SK-N-SH treated with all-trans-retinoic acid at 6 μM for 48 hours (cell line): ENCODE measurements at regions not wholly inside any gene's neighbourhood (a gene's known extent, or its start where the extent isn't known, plus 50 kb on each side); places are given as distances from the start of the nearest gene placed in this dataset.

Experiments
- ATAC-seq: fragments of 200-7000 bp; cut with Tn5 transposase; 3 replicates; pipeline ENCODE4 v1.9.1; 2020; ENCODE audit warnings: mild to moderate bottlenecking, moderate library complexity
- ARNTL ChIP-seq: fragments of 450-650 bp; formaldehyde crosslinking; IDR thresholded peaks from 2 replicates; pipeline ENCODE4 v1.5.0; 2020; ENCODE audit warnings: low read depth, mild to moderate bottlenecking, moderate library complexity, borderline replicate concordance
- BACH2 ChIP-seq: fragments of 250-450 bp; sonication (Bioruptor Pico); IDR thresholded peaks from 2 replicates; pipeline ENCODE4 v1.9.0; 2021; ENCODE audit warnings: mild to moderate bottlenecking, borderline replicate concordance
- CSDC2 ChIP-seq: fragments of 250-450 bp; sonication (Bioruptor Pico); IDR thresholded peaks from 2 replicates; pipeline ENCODE4 v1.5.0; 2020; ENCODE audit warnings: mild to moderate bottlenecking, moderate library complexity
- ESRRG ChIP-seq: fragments of 250-450 bp; sonication (Bioruptor Pico); IDR thresholded peaks from 2 replicates; pipeline ENCODE4 v1.6.1; 2021; ENCODE audit warnings: mild to moderate bottlenecking
- ISL1 ChIP-seq: fragments of 250-450 bp; sonication (Bioruptor Pico); IDR thresholded peaks from 2 replicates; pipeline ENCODE4 v2.1.2; 2022; ENCODE audit warnings: mild to moderate bottlenecking, moderate library complexity
- OSR1 ChIP-seq: fragments of 250-450 bp; sonication (Bioruptor Pico); IDR thresholded peaks from 2 replicates; pipeline ENCODE4 v1.8.0; 2022; ENCODE audit warnings: moderate library complexity, mild to moderate bottlenecking, inconsistent platforms
- PPARA ChIP-seq: fragments of 250-450 bp; sonication (Bioruptor Pico); IDR thresholded peaks from 2 replicates; pipeline ENCODE4 v1.5.0; 2020; ENCODE audit warnings: mild to moderate bottlenecking, borderline replicate concordance
- RARB ChIP-seq: fragments of 250-450 bp; sonication (Bioruptor Pico); IDR thresholded peaks from 2 replicates; pipeline ENCODE4 v1.8.0; 2021; ENCODE audit warnings: mild to moderate bottlenecking, moderate library complexity
- SNAI2 ChIP-seq: fragments of 250-450 bp; sonication (Bioruptor Pico); IDR thresholded peaks from 2 replicates; pipeline ENCODE4 v1.5.0; 2020; ENCODE audit warnings: mild to moderate bottlenecking, moderate library complexity
- TCF4 ChIP-seq: fragments of 250-450 bp; sonication (Bioruptor Pico); IDR thresholded peaks from 2 replicates; pipeline ENCODE4 v1.8.0; 2021; ENCODE audit warnings: mild to moderate bottlenecking, moderate library complexity, borderline replicate concordance
- TOX ChIP-seq: fragments of 250-450 bp; sonication (Bioruptor Pico); IDR thresholded peaks from 2 replicates; pipeline ENCODE4 v1.8.0; 2021; ENCODE audit warnings: mild to moderate bottlenecking, moderate library complexity, borderline replicate concordance
- ZC3H10 ChIP-seq: fragments of 250-450 bp; sonication (Bioruptor Pico); IDR thresholded peaks from 2 replicates; pipeline ENCODE4 v1.5.1; 2021; ENCODE audit warnings: mild to moderate bottlenecking, moderate library complexity
- ZFP3 ChIP-seq: fragments of 250-450 bp; sonication (Bioruptor Pico); IDR thresholded peaks from 2 replicates; pipeline ENCODE4 v1.5.0; 2020; ENCODE audit warnings: mild to moderate bottlenecking, moderate library complexity
- ZFP30 ChIP-seq: fragments of 450-650 bp; formaldehyde crosslinking; IDR thresholded peaks from 2 replicates; pipeline ENCODE4 v1.5.0; 2022; ENCODE audit warnings: mild to moderate bottlenecking, moderate library complexity
- ZNF565 ChIP-seq: fragments of 450-650 bp; formaldehyde crosslinking; conservative IDR thresholded peaks from 2 replicates; pipeline ENCODE4 v1.5.0; 2020; ENCODE audit warnings: low read depth, mild to moderate bottlenecking, moderate library complexity
- ZNF70 ChIP-seq: fragments of 450-650 bp; formaldehyde crosslinking; IDR thresholded peaks from 2 replicates; pipeline ENCODE4 v1.5.0; 2020; ENCODE audit warnings: mild to moderate bottlenecking, moderate library complexity
- ZNF8 ChIP-seq: fragments of 450-650 bp; formaldehyde crosslinking; IDR thresholded peaks from 2 replicates; pipeline ENCODE4 v1.5.0; 2020; ENCODE audit warnings: mild to moderate bottlenecking, moderate library complexity
- TF ChIP-seq, protein P1 (sequence below): fragments of 250-450 bp; sonication (Bioruptor Pico); IDR thresholded peaks from 2 replicates; pipeline ENCODE4 v1.8.0; 2020; ENCODE audit warnings: mild to moderate bottlenecking, moderate library complexity, borderline replicate concordance
- TF ChIP-seq, protein P2 (sequence below): fragments of 250-450 bp; sonication (Bioruptor Pico); IDR thresholded peaks from 2 replicates; pipeline ENCODE4 v1.5.1; 2020; ENCODE audit warnings: low read depth, mild to moderate bottlenecking, moderate library complexity
- TF ChIP-seq, protein P3 (sequence below): fragments of 250-450 bp; sonication (Bioruptor Pico); IDR thresholded peaks from 2 replicates; pipeline ENCODE4 v1.5.0; 2020; ENCODE audit warnings: mild to moderate bottlenecking, moderate library complexity
- TF ChIP-seq, protein P4 (sequence below): fragments of 250-450 bp; sonication (Bioruptor Pico); IDR thresholded peaks from 2 replicates; pipeline ENCODE4 v1.5.1; 2021; ENCODE audit warnings: mild to moderate bottlenecking, moderate library complexity
- TF ChIP-seq, protein P5 (sequence below): fragments of 250-450 bp; sonication (Bioruptor Pico); IDR thresholded peaks from 2 replicates; pipeline ENCODE4 v1.8.0; 2021; ENCODE audit warnings: low read depth, mild to moderate bottlenecking, moderate library complexity, borderline replicate concordance

DNA sequence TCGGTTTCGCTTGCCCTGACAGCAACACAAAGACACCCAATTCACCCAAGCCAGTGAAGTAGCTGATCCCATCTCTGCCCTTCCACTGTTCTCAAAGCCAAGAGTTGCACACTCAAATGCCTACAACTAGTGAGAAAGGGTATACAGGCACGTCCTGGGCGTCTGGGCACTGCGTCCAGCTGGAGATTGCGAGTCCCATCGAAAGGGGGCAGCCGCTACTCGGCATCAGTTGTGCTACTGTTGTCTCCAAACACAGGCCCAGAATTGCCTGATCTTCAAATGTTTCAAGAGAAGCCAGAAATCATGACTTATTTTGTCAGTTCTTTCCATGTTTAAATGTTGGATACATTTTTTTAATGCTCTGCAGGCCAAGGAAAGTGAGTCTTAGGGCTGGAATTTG, 487.8 kb downstream of the BCOR start:
- ATAC-seq = no peak
- TF ChIP-seq RARB (CRISPR knock-in tag) (no peak), ZFP3 (CRISPR knock-in tag) (no peak), OSR1 (CRISPR knock-in tag) (no peak), ZNF70 (CRISPR knock-in tag) (no peak)

DNA sequence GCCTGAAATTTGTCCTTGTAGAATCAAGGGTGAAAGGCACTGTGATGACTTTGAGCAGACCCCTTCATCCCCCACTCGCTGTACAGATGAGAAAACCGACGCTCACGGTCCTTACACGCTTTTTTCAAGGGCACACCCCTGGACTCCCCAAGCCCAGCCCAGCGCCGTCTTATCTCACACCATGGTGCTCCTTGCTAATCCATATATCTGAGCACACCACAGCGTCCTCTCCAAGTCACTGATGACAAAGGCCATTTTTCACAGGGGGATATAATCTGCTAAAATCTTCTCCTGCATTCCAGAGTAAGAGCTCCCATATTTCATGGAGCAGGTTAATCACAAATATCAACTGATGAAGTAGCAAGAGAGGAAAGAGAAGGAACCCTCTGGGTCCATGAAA, 486.3 kb downstream of the BCOR start:
- ATAC-seq = no peak
- TF ChIP-seq TOX (CRISPR knock-in tag) (no peak), CSDC2 (CRISPR knock-in tag) (no peak), ZC3H10 (CRISPR knock-in tag) (no peak), PPARA (CRISPR knock-in tag) (no peak), TCF4 (no peak), BACH2 (no peak), SNAI2 (CRISPR knock-in tag) (no peak), ISL1 (CRISPR knock-in tag) (no peak)
- TF ChIP-seq, protein P1, sequence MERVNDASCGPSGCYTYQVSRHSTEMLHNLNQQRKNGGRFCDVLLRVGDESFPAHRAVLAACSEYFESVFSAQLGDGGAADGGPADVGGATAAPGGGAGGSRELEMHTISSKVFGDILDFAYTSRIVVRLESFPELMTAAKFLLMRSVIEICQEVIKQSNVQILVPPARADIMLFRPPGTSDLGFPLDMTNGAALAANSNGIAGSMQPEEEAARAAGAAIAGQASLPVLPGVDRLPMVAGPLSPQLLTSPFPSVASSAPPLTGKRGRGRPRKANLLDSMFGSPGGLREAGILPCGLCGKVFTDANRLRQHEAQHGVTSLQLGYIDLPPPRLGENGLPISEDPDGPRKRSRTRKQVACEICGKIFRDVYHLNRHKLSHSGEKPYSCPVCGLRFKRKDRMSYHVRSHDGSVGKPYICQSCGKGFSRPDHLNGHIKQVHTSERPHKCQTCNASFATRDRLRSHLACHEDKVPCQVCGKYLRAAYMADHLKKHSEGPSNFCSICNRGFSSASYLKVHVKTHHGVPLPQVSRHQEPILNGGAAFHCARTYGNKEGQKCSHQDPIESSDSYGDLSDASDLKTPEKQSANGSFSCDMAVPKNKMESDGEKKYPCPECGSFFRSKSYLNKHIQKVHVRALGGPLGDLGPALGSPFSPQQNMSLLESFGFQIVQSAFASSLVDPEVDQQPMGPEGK (CRISPR knock-in tag) = no peak
- TF ChIP-seq, protein P2, sequence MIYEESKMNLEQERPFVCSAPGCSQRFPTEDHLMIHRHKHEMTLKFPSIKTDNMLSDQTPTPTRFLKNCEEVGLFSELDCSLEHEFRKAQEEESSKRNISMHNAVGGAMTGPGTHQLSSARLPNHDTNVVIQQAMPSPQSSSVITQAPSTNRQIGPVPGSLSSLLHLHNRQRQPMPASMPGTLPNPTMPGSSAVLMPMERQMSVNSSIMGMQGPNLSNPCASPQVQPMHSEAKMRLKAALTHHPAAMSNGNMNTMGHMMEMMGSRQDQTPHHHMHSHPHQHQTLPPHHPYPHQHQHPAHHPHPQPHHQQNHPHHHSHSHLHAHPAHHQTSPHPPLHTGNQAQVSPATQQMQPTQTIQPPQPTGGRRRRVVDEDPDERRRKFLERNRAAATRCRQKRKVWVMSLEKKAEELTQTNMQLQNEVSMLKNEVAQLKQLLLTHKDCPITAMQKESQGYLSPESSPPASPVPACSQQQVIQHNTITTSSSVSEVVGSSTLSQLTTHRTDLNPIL (CRISPR knock-in tag) = no peak

DNA sequence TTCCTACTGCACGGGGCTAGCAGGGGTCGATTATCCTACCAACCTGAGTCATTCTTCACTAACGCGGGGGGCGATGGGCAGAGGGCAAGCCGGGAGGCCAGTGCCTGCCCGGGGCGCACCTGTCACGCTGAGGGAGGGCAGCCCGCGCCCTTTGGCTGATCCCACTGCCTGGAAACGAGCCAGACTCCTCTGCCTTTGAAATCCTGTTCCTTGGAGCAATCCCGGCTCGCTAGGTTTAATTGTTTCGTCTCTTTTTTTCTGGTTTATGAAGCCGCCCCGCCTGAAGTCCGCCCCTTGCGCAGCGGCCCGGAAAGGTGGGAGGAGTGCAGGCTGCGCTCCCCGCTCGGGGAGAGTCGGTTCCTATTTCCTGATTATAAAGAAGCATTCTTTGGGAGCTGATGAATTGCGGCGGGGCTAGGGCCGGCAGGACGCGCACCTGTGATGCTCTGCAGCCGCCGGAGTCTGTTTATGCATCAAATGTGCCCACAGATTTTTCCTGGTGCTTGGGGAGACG, 484.2 kb downstream of the BCOR start:
- TF ChIP-seq ZNF8 (CRISPR knock-in tag) (no peak), ISL1 (CRISPR knock-in tag) (no peak), SNAI2 (CRISPR knock-in tag) (peak; percentile 86; the same call in 1 of the 2 replicates), ZNF565 (CRISPR knock-in tag) (no peak), ZFP30 (no peak), TOX (CRISPR knock-in tag) (no peak), OSR1 (CRISPR knock-in tag) (no peak), ZC3H10 (CRISPR knock-in tag) (no peak), ZNF70 (CRISPR knock-in tag) (no peak)
- TF ChIP-seq, protein P3, sequence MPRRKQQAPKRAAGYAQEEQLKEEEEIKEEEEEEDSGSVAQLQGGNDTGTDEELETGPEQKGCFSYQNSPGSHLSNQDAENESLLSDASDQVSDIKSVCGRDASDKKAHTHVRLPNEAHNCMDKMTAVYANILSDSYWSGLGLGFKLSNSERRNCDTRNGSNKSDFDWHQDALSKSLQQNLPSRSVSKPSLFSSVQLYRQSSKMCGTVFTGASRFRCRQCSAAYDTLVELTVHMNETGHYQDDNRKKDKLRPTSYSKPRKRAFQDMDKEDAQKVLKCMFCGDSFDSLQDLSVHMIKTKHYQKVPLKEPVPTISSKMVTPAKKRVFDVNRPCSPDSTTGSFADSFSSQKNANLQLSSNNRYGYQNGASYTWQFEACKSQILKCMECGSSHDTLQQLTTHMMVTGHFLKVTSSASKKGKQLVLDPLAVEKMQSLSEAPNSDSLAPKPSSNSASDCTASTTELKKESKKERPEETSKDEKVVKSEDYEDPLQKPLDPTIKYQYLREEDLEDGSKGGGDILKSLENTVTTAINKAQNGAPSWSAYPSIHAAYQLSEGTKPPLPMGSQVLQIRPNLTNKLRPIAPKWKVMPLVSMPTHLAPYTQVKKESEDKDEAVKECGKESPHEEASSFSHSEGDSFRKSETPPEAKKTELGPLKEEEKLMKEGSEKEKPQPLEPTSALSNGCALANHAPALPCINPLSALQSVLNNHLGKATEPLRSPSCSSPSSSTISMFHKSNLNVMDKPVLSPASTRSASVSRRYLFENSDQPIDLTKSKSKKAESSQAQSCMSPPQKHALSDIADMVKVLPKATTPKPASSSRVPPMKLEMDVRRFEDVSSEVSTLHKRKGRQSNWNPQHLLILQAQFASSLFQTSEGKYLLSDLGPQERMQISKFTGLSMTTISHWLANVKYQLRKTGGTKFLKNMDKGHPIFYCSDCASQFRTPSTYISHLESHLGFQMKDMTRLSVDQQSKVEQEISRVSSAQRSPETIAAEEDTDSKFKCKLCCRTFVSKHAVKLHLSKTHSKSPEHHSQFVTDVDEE = 0 out of 2 replicates have a peak, but pooled peaks have one; percentile 37
- TF ChIP-seq, all 23 proteins: peak for 2
- ATAC-seq = peak; percentile 49

DNA sequence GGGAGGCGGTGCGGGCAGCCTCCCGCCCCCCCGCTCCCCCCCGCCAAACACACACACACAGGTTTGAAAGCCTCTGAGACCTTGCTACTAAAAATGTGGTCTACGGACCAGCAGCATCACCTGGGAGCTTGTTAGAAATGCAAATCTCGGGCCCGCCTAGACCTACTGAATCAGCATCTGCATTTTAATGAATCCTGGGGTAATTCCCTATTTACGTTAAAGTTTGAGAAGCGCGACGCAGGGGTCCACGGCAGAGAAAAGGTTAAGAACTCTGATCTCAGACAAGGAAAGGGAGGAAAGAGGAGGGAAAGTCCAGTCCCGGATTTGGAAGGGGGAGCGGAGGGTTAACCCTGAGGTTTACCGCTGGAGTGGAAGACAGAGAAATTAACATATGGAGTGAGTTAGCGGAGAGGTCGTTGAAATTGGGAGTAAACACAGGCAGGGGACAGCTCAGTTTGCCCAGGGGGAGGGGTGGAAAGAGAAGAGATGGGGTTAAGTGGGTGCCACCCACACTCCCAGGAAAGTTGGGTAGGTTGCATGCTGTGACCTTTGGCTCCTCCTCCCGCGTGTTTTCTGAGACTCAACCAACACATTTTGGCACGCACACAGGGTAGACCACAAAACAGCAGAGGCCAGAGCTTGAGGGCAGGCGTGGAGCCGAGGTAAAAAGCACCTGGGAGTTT, 483.6 kb downstream of the BCOR start:
- no peak for ATAC-seq
- TF ChIP-seq, protein P4, sequence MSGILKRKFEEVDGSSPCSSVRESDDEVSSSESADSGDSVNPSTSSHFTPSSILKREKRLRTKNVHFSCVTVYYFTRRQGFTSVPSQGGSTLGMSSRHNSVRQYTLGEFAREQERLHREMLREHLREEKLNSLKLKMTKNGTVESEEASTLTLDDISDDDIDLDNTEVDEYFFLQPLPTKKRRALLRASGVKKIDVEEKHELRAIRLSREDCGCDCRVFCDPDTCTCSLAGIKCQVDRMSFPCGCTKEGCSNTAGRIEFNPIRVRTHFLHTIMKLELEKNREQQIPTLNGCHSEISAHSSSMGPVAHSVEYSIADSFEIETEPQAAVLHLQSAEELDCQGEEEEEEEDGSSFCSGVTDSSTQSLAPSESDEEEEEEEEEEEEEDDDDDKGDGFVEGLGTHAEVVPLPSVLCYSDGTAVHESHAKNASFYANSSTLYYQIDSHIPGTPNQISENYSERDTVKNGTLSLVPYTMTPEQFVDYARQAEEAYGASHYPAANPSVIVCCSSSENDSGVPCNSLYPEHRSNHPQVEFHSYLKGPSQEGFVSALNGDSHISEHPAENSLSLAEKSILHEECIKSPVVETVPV = no peak
- no peak for TF ChIP-seq TOX (CRISPR knock-in tag)
- TF ChIP-seq, protein P3 = no peak; the same call in 1 of the 2 replicates
- no peak for TF ChIP-seq PPARA (CRISPR knock-in tag)
- no peak for TF ChIP-seq ARNTL
- no peak for TF ChIP-seq CSDC2 (CRISPR knock-in tag)
- no peak for TF ChIP-seq ESRRG
- TF ChIP-seq BACH2 = no peak
- TF ChIP-seq, protein P5, sequence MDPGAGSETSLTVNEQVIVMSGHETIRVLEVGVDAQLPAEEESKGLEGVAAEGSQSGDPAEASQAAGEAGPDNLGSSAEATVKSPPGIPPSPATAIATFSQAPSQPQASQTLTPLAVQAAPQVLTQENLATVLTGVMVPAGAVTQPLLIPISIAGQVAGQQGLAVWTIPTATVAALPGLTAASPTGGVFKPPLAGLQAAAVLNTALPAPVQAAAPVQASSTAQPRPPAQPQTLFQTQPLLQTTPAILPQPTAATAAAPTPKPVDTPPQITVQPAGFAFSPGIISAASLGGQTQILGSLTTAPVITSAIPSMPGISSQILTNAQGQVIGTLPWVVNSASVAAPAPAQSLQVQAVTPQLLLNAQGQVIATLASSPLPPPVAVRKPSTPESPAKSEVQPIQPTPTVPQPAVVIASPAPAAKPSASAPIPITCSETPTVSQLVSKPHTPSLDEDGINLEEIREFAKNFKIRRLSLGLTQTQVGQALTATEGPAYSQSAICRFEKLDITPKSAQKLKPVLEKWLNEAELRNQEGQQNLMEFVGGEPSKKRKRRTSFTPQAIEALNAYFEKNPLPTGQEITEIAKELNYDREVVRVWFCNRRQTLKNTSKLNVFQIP (CRISPR knock-in tag) = no peak
- no peak for TF ChIP-seq ZNF8 (CRISPR knock-in tag)
